NCI-H748 (cell line): ENCODE measurements at regions not wholly inside any gene's neighbourhood (a gene's known extent, or its start where the extent isn't known, plus 50 kb on each side); places are given as distances from the start of the nearest gene placed in this dataset.
"Not testable (repeated sequence)": the region's sequence is repeated elsewhere in the genome, so short reads cannot be mapped to it uniquely, and the experiment has no call there.

Experiments used
- DNase-seq: peaks from one replicate; lab custom pipeline; 2025; ENCODE audit not compliant: unreplicated experiment; lab: John Stamatoyannopoulos, UW

DNA sequence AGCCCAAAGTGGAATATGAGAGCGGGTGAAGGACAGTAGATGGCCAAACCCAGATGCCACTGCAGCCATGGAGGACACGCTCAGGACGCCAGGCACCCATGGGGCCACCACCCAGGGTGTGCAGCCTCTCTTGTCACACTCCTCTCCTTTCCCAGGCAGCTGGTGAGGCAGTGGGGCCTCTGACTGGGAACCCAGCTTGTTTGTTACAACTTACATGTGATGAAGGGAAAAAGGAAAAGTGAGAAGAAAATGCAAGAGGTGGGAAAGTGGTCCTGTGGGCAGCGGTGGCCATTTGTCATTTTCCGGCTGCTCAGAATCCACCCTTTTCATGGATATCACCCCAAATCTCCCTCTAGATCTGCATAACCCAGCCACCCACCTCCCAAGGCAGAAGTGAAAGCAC lies 62.7 kb upstream of the UNC5A start:
- no peak for DNase-seq

DNA sequence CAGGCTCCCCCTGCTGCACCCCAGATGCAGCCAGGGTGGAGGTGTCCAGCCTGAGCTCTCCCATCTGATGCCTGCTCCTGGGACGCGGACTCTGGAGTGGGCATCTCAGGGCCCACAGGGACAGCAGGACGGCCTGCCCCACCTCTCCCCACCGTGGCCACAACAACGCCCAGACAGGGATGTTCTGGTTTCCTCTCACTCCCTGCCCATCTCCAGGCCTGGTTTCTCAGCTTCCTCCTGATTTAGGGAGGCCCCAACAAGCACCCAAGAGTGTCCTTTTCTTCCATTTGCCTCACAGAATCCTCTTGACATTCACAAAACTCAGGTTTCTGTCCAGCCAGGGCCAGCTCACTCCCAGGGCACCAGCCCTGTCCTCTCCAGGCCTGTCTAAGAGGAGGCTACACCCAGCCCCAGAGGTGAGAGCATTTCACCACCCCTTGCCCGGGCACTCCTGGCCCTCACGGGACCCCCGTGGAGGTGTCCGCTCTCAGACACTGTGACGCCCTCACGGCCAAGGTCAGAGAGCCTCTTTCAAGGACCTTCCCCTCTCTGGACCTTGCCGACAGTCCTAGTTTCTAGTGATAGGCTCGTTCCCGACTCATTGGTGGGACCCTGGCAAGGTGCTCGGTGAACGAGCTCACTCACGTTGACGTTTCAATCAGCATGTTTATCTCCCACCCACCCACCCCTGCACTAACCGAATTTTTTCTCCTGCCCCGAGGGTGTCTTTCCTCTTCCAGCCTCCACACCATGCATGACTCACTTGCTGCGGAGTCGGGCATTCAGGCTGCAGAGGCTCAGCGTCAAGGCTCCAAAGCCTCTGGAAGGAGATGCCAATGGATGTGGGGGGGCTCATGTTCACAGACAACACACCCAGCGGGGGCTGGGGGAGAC lies 62.0 kb upstream of the UNC5A start:
- no peak for DNase-seq

DNA sequence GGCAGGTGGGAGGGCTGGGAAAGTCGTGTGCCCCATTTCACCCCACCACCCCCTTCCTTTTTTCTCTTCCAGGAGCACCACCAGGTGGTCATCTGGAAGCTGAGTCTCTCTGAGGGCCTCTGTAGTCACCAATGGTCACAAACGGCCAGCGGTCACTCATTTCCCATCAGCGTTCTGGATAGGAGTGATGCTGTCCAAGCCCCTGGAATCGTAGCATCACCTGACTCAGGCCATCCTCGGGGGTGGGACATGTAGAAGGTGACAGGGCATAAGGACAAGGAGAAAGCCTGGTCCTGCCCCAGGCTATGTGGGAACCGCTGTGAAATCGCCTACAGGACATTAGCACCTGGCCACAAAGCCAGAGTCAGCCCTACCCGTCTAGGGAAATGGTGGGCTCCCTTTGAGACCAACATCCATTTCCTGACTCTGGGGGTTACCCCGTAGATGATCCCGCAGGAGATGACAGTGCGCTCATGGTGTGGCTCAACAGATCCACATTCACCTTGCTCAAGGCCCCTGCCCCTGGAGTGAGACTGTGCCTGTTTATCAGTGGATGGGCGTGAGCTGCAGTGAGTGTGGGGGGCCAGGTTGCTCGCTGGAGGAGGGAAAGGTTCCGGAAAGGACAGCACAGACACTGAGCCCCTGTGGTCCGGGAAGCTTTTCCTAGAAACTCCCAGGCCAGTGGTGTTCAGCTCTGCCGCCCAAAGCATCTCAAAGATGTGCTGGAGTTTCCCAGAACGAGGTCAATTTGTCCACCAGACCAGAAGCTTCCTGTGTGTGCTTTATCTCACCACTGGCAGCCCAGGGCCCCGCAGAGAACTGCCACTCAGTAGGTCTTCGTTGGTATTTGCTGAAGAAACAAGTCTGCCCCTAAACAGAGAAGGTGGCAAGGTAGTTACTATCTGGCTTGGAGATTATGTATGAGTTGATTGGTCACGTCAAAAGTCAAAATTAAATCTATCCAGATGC lies 61.1 kb upstream of the UNC5A start:
- no peak for DNase-seq

DNA sequence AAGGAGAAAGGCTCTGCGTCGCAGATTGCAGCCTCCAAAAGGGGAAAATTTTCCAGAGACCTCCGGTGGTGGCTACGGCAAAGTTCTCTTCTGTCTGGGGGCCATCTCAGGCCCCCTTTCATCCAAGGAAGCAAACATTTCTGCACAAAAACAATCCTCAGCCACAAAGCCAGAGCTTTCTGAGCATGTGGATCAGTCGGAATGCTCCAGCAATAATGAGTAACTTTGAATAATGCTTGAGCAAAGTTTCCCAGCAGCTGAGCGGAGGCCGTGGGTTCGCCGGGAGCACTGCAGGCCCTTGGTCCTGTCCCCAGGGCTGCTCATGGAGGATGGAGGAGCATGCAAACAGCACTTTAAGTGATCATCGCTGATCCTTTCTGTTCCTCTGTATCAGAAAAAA lies 60.2 kb upstream of the UNC5A start:
- no peak for DNase-seq

DNA sequence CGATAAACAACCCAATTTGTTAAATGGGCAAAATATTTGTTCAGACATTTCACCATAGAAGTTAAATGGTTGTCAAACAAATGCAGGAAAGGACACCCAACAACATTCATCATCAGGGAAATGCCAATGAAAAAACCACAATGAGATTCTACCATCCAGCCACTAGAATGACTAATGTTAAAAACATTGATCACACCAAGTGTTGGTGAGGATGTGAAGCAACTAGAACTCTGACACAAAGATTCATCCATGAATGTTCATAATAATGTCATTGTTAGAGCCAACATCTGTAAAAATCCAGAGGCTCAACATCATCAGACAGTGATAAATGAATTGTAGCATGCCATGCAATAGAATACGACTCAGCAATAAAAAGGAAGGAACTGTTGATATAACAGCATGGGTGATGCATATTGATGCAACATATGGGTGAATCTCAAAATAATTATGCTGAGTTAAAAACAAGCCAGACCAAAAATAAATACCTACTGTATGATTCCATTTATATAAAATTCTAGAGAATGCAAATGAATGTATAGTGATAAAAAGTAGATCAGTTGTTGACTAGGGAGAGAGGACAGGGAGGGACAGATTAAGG lies 55.9 kb upstream of the UNC5A start:
- peak; percentile 14 for DNase-seq

DNA sequence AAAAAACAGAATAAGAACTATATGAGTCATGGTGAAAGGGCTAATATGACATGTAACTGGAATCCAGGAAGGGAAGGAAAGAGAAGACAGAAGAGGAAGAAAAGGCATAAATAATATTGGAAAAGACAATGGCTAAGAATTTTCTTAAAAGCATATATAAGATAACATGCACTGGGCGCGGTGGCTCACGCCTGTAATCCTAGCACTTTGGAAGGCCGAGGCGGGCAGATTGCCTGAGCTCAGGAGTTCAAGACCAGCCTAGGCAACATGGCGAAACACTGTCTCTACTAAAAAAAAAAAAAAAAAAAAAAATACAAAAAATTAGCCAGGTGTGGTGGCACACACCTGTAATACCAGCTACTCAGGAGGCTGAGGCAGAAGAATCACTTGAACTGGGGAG lies 54.8 kb upstream of the UNC5A start:
- DNase-seq = not testable (repeated sequence)

DNA sequence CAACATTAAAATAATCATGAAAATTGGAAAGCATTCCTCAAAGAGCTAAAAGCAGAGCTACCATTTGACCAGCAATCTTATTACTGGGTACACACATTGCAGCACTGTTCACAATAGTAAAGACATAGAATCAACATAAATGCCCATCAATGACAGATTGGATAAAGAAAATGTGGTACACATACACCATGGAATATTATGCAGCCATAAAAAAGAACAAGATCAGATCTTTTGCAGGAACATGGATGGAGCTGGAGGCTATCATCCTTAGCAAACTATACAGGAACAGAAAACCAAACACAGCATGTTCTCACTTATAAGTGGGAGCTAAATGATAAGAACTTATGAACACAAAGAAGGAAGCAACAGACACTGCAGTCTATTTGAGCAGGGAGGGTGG lies 52.8 kb upstream of the UNC5A start:
- DNase-seq = not testable (repeated sequence)
